Loucy (cell line): ENCODE measurements at regions not wholly inside any gene's neighbourhood (a gene's known extent, or its start where the extent isn't known, plus 50 kb on each side); places are given as distances from the start of the nearest gene placed in this dataset.
A peak's percentile ranks its signal among the peaks of the same experiment; 100 is the strongest.

Experiments used
- H2AFZ ChIP-seq: fragments of 200-600 bp; sonication (generic); 2 replicates; pipeline ENCODE4 v1.6.0; 2016; ENCODE audit warnings: antibody characterized with exemption, mild to moderate bottlenecking, low read length, moderate library complexity
- H3F3A ChIP-seq: fragments of 200-600 bp; 2 replicates; pipeline ENCODE4 v1.6.0; 2016; ENCODE audit warnings: antibody characterized with exemption, low read depth, mild to moderate bottlenecking
- H3K27me3 ChIP-seq: fragments of 200-600 bp; sonication (generic); 2 replicates; pipeline ENCODE4 v1.6.1; 2014; ENCODE audit warnings: low read length, mild to moderate bottlenecking; ENCODE audit not compliant: insufficient read depth, poor library complexity, severe bottlenecking
- H3K36me3 ChIP-seq: fragments of 200-600 bp; sonication (generic); 2 replicates; pipeline ENCODE4 v1.6.1; 2016; ENCODE audit warnings: low read length; ENCODE audit not compliant: insufficient read depth
- H3K4me1 ChIP-seq: fragments of 200-600 bp; sonication (generic); 2 replicates; pipeline ENCODE4 v1.5.1; 2014; ENCODE audit warnings: low read length, mild to moderate bottlenecking; ENCODE audit not compliant: insufficient read depth, poor library complexity, severe bottlenecking
- H3K4me2 ChIP-seq: fragments of 200-600 bp; sonication (generic); 2 replicates; pipeline ENCODE4 v1.6.0; 2014; ENCODE audit warnings: antibody characterized with exemption, low read length, low read depth, mild to moderate bottlenecking; ENCODE audit not compliant: poor library complexity, severe bottlenecking
- H3K4me3 ChIP-seq: fragments of 200-600 bp; sonication (generic); 2 replicates; pipeline ENCODE4 v1.5.1; 2014; ENCODE audit warnings: low read length, mild to moderate bottlenecking, mixed read lengths; ENCODE audit not compliant: poor library complexity, severe bottlenecking
- H3K79me2 ChIP-seq: fragments of 200-600 bp; sonication (generic); 2 replicates; pipeline ENCODE4 v1.6.1; 2014; ENCODE audit warnings: low read length; ENCODE audit not compliant: insufficient read depth
- H3K9ac ChIP-seq: fragments of 200-600 bp; sonication (generic); 2 replicates; pipeline ENCODE4 v1.6.0; 2014; ENCODE audit warnings: mild to moderate bottlenecking, low read depth, low read length, moderate library complexity; ENCODE audit not compliant: poor library complexity, severe bottlenecking
- H3K9me2 ChIP-seq: fragments of 200-600 bp; sonication (generic); replicated peaks from 2 replicates; pipeline ENCODE4 v1.6.1; 2016; ENCODE audit warnings: low read depth, low read length, mixed read lengths
- H3K9me3 ChIP-seq: fragments of 200-600 bp; sonication (generic); 2 replicates; pipeline ENCODE4 v1.6.1; 2014; ENCODE audit warnings: mild to moderate bottlenecking, antibody characterized with exemption, low read length, low read depth; ENCODE audit not compliant: insufficient read depth
- H4K20me1 ChIP-seq: fragments of 200-600 bp; sonication (generic); 2 replicates; pipeline ENCODE4 v1.6.0; 2014; ENCODE audit warnings: antibody characterized with exemption, low read length, mild to moderate bottlenecking; ENCODE audit not compliant: insufficient read depth, poor library complexity, severe bottlenecking
- CTCF ChIP-seq: fragments of 200-600 bp; sonication (generic); conservative IDR thresholded peaks from 2 replicates; pipeline ENCODE4 v1.5.1; 2014; ENCODE audit warnings: mild to moderate bottlenecking, antibody characterized with exemption, low read length
- EZH2phosphoT487 ChIP-seq: fragments of 200-600 bp; IDR thresholded peaks from 2 replicates; pipeline ENCODE4 v1.6.1; 2018; ENCODE audit warnings: antibody characterized with exemption, mild to moderate bottlenecking, moderate library complexity, borderline replicate concordance

GRCh38 chr3:171949554-171949953 is 89.8 kb upstream of the FNDC3B start:
- Histone ChIP-seq H3K4me2 (no peak overlapping the region), H3K9ac (no peak overlapping the region), H3K9me3 (no peaks in the 10 kb centered on the region), H4K20me1 (no peaks in the 10 kb centered on the region), H3K4me3 (no peak overlapping the region), H3K9me2 (no peaks in the 10 kb centered on the region), H3K27me3 (no peaks in the 10 kb centered on the region), H3K79me2 (no peaks in the 10 kb centered on the region), H3K4me1 (no peaks in the 10 kb centered on the region), H3F3A (no peaks in the 10 kb centered on the region), H2AFZ (no peak overlapping the region), H3K36me3 (no peaks in the 10 kb centered on the region)
- no peak for TF ChIP-seq EZH2phosphoT487
- no peak for TF ChIP-seq CTCF

- H4K20me1 ChIP-seq, result no peaks in the 10 kb centered on the region
- H3K79me2 ChIP-seq, result no peaks in the 10 kb centered on the region
- no peak overlapping the region for H3K9ac ChIP-seq
- no peak overlapping the region for H3K4me3 ChIP-seq
- no peaks in the 10 kb centered on the region for H3K9me2 ChIP-seq
- H3F3A ChIP-seq, result no peaks in the 10 kb centered on the region
- no peak overlapping the region for H3K4me2 ChIP-seq
- no peaks in the 10 kb centered on the region for H3K27me3 ChIP-seq
- no peaks in the 10 kb centered on the region for H3K9me3 ChIP-seq
- H3K36me3 ChIP-seq, result no peaks in the 10 kb centered on the region
- TF ChIP-seq CTCF, result no peak
- no peak for TF ChIP-seq EZH2phosphoT487
- no peaks in the 10 kb centered on the region for H3K4me1 ChIP-seq
- peak overlapping the region; percentile 62; the same call in 1 of the 2 replicates for H2AFZ ChIP-seq
These were observed 89.0 kb upstream of the FNDC3B start for GRCh38 chr3:171950373-171950772.

- Histone ChIP-seq H3K27me3 (no peaks in the 10 kb centered on the region), H3K36me3 (no peaks in the 10 kb centered on the region), H3K79me2 (no peaks in the 10 kb centered on the region), H3K9ac (no peak overlapping the region), H4K20me1 (no peaks in the 10 kb centered on the region), H3K4me2 (no peak overlapping the region), H3K9me2 (no peaks in the 10 kb centered on the region), H3K4me3 (no peak overlapping the region), H3K9me3 (no peaks in the 10 kb centered on the region), H3K4me1 (no peaks in the 10 kb centered on the region), H2AFZ (no peak overlapping the region), H3F3A (no peaks in the 10 kb centered on the region)
- TF ChIP-seq EZH2phosphoT487, result no peak
- TF ChIP-seq CTCF, result no peak
These were observed 87.8 kb upstream of the FNDC3B start for GRCh38 chr3:171951597-171951996.
